HG03135 (cell line): ENCODE measurements at regions not wholly inside any gene's neighbourhood (a gene's known extent, or its start where the extent isn't known, plus 50 kb on each side); places are given as distances from the start of the nearest gene placed in this dataset.

Experiments used
- ATAC-seq: cut with Tn5 transposase; IDR thresholded peaks from one replicate; pipeline ENCODE4 v1.9.1; 2021; ENCODE audit warnings: mild to moderate bottlenecking, moderate library complexity; ENCODE audit not compliant: unreplicated experiment

DNA sequence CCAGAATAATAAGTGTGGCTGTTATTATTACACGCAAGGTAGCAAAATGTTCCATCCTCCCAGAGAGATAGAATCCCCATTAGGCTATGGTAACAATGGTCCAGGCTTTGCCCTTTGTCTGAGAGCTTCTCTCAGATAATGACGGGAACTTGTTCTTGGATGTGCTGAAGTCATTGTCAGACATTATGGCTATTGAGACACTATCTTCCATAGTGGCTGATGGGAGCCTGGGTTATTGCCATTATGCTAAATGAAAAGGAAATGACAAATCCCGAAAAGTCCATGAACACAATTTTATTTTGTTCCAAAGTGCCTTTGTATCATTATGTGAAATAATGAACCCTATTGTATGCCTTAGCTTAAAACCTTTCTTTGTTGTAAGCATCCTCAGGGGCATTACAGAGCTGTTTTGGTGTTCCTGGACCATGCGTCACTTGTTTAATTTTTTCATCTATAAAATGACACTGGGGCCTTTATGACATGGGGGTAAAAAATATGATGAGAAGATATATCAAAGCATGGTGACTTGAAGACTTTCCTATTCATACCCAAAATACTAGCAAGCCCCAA, 218.5 kb downstream of the KCNS3 start:
- ATAC-seq = no peak

DNA sequence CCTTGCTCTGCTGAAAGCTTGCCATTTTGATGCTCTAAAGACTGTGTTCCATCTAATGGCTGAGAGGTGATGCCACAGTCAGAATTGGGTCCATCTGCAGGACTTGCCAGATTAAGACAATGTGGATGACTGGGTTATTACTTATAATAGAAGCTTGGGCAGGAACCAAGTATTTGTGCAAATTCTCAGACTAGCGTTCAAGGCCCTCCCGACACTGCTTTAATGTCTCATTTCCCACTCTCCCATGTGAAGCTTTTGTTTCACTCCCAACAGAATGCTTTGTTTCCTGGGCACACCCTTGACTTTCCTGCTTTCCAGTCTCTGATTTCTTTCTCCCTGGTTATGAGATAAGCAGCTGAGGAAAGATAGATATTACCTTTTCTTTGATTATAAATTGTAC, 215.8 kb downstream of the KCNS3 start:
- ATAC-seq = no peak

GRCh38 chr2:18093196-18093595, 214.7 kb downstream of the KCNS3 start:
- ATAC-seq = no peak

DNA sequence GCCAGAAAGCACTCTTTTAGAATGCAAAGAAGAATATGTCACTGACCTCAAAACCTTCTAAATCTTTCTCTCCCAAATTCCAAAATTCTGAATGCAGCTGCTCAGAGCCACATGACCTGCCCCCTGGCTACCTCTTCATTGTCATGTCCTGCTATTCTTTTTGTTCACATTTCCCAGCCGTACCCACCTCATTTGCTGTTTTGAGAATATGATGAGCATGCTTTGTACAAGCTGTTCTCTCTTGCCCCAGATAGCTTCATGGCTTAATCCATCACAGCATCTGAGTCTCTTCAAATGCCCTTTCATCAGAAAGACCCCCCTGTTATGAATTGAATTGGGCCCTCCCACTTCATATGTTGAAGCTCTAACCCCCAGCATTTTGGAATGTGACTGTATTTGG, 214.3 kb downstream of the KCNS3 start:
- no peak for ATAC-seq

- no peak for ATAC-seq
Measured at GRCh38 chr2:18085593-18085992, 207.1 kb downstream of the KCNS3 start.

GRCh38 chr2:18084376-18084775, 205.9 kb downstream of the KCNS3 start:
- ATAC-seq = no peak

DNA sequence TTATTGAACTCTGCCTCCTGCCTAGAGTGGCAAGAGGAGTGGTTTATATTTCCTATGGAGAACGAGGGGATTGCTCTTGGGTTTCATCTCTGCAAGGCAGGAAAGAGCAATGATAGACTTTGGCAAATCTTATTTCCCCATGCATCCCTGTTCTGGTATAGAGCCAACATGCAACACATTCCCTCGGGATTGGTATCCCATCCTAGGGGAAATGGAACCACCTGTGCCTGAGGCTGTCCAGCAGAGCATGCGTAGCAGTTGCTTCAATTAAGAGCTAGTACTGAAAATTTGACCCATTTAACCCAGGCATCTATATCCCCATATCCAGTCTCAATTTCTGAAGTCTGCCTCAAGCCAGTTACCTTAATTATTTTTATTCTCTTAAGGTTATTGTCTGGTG, 205.3 kb downstream of the KCNS3 start:
- no peak for ATAC-seq

GRCh38 chr2:18078216-18078615, 199.7 kb downstream of the KCNS3 start:
- ATAC-seq = no peak

DNA sequence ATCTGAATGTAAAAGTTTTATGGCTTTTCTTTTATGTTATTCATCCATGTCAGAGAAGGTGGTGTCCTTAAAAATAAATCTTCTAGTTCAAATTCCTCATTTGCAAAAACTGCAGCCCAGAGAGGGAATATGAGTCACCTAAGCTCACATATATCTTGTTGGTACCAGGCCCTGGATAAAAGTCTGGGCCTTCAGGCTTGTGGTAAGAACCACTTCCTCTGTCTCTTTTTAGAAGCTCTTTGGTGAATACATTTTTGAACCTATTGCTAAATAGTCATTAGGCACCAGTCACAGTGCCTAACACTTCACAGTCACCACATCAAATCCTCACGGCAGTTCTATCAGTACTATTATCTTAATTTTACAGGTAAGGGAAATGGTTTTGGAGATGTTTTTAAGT, 199.2 kb downstream of the KCNS3 start:
- ATAC-seq = no peak

GRCh38 chr2:18077231-18077630, 198.8 kb downstream of the KCNS3 start:
- ATAC-seq = no peak

DNA sequence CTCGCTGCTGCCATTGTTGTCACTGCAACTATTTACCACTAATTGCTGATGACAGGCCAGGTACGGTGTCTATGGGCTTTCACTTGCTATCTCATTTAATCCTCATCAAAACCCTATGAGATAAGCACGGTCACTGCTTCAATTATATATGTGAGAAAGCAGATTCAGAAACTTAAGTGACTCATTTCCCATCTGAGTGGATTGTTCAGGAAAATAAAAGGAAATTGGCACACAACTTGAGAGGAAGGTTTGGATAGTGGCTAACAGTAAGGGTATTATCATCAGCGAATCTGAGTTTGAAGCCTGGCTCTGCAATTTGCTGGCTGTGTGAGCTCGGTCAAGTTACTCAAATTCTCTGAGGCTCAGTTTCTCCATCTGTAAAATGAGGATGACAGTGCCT, 196.0 kb downstream of the KCNS3 start:
- ATAC-seq = no peak

DNA sequence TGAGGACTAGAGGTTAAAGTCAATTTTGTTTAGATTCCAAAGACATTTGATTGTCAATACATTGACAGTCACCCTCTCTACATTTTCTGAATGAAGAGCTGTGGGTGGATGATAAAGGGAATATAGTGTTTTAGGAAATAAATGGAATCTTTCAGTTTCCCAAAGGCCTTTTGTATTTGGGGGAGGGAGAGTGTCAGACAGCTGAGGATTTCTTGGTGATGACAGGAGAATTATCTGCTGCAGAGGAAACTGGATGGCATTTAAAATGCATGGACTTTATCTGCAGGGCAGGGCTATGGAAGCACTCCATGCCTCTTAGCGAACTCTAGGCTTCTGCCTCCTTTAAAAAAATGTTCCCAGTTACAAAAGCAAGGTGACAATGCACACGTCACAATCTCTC, 195.1 kb downstream of the KCNS3 start:
- no peak for ATAC-seq

DNA sequence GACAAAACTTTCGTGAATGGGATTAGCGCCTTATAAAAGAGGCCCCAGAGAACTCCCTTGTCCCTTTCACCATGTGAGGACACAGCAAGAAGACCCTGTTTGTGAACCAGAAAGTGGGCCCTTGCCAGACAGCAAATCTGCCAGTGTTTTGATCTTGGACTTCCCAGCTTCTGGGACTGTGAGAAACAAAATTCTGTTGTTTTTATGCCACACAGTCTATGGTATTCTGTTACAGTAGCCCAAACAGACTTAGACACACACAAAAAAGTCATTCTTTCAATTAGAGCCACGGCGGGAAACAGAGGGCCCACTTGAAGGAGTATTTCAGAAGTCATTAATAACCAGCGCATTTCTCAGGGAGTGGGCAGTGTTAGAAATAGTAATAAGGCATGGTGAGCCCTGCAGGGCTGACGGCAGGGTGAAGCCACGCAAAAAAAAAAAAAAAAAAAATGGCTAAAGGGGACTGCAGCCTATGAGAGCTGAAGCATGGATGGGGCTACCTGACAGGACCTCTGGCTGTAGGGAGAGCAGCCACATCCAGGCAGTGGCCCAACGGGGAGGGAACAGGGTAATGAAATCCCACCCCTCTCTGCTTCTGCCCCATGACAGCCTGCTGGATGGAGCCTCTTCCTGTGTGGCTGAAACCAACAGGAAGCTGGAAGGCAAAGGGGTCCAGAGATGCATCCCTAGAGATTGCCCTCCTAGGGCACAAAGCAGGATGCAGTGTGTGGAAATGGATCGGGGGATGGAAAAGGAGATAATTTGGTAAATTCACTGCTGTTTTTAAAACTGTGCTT, 189.3 kb downstream of the KCNS3 start:
- no peak for ATAC-seq

GRCh38 chr2:18066894-18067293, 188.4 kb downstream of the KCNS3 start:
- ATAC-seq = no peak

DNA sequence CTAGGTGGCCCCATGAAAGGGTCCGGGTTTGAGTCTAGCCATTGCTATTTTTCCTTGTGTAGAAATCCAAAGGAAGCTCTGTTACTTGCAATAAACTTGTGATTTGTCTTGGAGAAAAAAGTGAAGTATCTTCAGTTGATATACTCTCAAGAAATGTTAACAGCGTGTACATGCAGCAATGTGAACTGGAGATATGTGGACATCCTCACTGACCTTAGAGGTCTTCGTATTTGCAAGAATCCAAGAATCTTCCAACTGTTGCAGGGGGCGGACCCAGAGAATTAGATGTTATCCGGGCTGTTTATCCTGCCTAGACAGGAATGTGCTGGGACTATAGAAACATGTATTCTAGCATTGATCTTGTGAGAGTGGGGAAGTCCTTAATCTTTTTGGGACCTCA, 187.6 kb downstream of the KCNS3 start:
- ATAC-seq = no peak

DNA sequence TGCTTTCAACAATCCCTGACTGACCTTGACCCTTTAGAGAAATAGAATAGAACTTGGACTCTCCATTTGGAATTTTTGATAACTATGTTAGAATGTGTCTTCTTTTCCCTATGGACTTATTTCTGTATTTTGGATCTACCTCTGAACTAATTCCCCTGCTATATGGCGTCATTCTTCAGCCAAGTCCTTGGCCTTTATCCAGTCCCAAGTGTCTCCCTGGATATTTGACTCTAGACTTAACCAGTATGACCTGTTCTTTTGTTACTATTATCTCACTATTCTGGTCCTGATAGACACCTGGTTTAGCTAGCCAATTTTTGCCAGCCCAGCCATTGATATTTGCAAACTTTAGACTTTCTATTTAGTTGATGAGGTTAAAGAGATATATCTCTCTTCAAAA, 186.8 kb downstream of the KCNS3 start:
- ATAC-seq = no peak

DNA sequence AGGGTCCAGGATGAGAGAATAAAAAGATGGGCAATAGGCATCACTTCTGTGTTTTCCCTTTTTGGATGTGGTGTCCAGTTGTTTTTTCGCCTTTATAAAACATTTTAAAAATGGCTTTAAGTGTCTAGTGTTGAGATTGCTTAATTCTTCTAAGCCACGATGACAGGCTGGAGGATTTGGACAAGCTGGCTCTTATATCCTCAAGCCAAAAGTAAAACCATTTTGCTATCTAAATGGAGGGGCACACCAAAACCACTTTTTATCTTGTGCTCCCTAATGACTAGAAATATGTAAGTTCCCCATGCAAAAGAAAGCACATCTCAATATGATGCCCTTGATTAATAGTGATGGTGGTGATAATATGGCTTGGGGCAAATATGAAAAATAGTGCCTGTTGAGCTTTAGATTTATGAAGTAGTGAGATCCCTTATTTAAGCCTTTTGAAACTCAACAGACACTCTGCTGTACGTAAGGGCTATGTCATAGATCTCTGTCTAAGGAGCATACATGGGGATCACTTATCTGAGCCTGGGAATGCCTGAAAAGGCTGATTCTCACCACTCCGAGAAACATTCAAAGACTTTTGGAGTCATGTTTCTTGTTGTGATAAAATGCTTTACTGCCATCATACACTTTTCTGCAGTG, 185.5 kb downstream of the KCNS3 start:
- no peak for ATAC-seq

DNA sequence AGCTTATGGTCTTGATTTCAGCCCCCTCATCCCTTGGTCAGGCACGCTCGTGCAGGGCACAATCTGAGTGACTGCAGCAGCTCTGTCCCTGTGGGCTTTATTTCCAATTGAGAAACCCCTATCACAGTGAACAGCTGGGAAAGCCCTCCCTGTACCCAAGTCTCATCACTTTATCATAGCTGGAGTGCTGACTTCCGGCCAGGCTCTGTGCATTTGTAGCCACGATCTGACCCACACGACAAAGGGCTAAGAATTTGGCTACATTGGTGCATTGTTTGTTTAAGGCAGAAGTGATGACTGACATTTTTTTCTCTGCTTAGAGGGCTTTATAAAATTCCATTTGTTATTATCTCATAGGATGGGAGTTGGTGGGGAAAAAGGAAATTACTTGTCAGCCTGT, 184.4 kb downstream of the KCNS3 start:
- ATAC-seq = no peak

DNA sequence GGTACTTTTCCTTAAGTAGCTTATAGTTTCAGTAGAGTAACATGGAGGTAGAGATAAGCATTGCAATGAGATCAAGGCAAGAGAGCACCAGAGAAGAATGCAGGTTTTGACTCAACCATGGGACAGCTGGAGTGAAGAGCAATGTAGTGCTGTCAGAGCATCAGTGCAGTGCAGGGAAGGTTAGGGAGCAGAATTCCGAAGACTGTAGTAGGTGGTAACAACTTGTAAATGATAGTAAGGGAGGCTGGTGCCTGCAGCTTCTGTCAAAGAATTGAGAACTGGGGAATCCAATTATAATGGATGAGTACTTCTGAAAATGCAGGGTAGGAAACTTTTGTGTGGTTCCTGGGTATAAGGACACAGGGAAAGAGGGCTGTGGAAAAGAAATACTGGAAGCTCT, 183.2 kb downstream of the KCNS3 start:
- ATAC-seq = no peak

DNA sequence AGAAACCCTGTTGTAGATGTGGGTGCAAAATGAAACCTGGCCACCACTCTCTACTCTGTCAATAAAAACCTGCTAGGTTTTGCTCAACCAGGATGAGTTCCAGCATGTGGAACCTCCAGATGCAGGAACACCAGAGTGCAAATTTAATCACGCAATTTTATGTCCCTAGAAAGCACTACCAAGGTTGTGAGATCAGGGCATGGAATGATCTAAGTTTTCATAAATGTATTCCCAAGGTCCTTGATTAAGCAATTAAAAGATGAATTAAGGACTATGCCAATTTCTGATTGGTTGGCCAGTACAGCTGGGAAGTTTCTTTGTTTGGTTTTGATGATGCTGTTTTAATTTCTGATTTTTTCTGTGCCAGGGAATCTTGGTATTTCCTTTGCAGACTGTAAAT, 179.2 kb downstream of the KCNS3 start:
- ATAC-seq = no peak

DNA sequence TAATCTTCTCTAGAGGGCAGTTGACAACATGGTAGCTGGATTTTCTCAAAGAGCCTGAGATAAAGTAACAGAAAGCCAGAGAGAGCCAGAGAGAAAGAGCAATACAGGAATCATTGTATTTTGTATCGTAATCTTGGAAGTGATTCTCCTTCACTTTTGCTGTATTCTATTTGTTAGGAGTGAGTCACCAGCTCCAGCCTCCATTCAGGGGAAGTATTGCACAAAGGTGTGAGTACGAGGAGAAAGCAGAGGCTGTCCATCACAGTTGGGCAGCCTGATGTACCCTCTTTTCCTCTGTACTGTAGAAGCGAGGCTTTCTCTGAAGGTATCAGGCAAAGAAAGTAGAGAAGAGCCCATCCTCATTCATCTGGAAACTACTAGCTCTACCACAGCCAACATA, 176.8 kb downstream of the KCNS3 start:
- ATAC-seq = no peak

GRCh38 chr2:18050001-18050400, 171.5 kb downstream of the KCNS3 start:
- no peak for ATAC-seq
